ENCODE measurements at regions not wholly inside any gene's neighbourhood (a gene's known extent, or its start where the extent isn't known, plus 50 kb on each side); places are given as distances from the start of the nearest gene placed in this dataset.

- ChIA-PET CTCF (no interaction called here), POLR2A (no interaction called here)
- no peak for DNase-seq (ENCODE audit: extremely low spot score)
- TF ChIP-seq FOXM1 (IDR thresholded peaks at IDR 0.05; ENCODE audit: borderline replicate concordance) (no peak), ZNF384 (IDR thresholded peaks at IDR 0.05) (no peak), TARDBP (IDR thresholded peaks at IDR 0.05) (no peak)
Observed at GRCh38 chr11:103729617-103730016, 306.8 kb upstream of the DDI1 start.

GRCh38 chr11:103730131-103730940 lies 306.1 kb upstream of the DDI1 start:
- TF ChIP-seq CTBP1 (IDR thresholded peaks at IDR 0.05; ENCODE audit: borderline replicate concordance) (no peak), ELF4 (IDR thresholded peaks at IDR 0.05) (no peak), NFRKB (IDR thresholded peaks at IDR 0.05) (no peak), TARDBP (IDR thresholded peaks at IDR 0.05) (no peak), L3MBTL2 (conservative IDR thresholded peaks at IDR 0.05) (no peak), BHLHE40 (IDR thresholded peaks at IDR 0.05; ENCODE audit: borderline replicate concordance) (no peak)
- ChIA-PET POLR2A (no interaction called here), CTCF (no interaction called here)
- DNase-seq (ENCODE audit: extremely low spot score) = no peak

GRCh38 chr11:103731670-103732069 lies 304.8 kb upstream of the DDI1 start:
- ChIA-PET POLR2A (no interaction called here), CTCF (no interaction called here)
- TF ChIP-seq NFRKB (IDR thresholded peaks at IDR 0.05) (no peak), HDGF (IDR thresholded peaks at IDR 0.05; ENCODE audit: borderline replicate concordance) (no peak), TARDBP (IDR thresholded peaks at IDR 0.05) (no peak), ARNT (IDR thresholded peaks at IDR 0.05) (no peak), CTBP1 (IDR thresholded peaks at IDR 0.05; ENCODE audit: borderline replicate concordance) (no peak), FOXK2 (IDR thresholded peaks at IDR 0.05) (no peak)
- no peak for DNase-seq (ENCODE audit: extremely low spot score)

DNA sequence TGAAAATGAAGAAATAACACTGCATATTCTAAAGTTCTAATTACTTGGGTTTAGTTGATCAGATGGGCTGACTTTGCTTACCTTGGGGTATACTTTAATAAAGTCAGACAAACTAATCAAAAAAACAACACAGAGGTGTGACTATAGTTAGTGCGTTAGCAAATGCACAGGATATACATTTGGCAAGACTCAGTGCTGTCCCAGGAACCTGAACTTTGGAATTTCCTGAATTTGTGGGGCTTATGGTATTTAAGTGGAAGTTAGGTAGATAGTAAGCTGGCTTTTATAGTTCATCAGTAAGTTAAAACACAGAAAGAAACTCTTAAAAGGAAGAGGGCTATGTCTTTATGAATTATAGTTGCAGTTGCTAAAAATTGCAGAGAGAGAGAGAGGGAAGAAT lies 302.6 kb upstream of the DDI1 start:
- ChIA-PET POLR2A (no interaction called here), CTCF (no interaction called here)
- TF ChIP-seq ELF4 (IDR thresholded peaks at IDR 0.05) = no peak
- TF ChIP-seq L3MBTL2 (conservative IDR thresholded peaks at IDR 0.05) = no peak
- no peak for TF ChIP-seq TARDBP (IDR thresholded peaks at IDR 0.05)
- no peak for TF ChIP-seq SP1 (IDR thresholded peaks at IDR 0.05)
- no peak for TF ChIP-seq LEF1 (IDR thresholded peaks at IDR 0.05; ENCODE audit: borderline replicate concordance)
- no peak for TF ChIP-seq CTBP1 (IDR thresholded peaks at IDR 0.05; ENCODE audit: borderline replicate concordance)
- no peak for TF ChIP-seq SUZ12 (IDR thresholded peaks at IDR 0.05)
- no peak for TF ChIP-seq PKNOX1 (IDR thresholded peaks at IDR 0.05)
- no peak for TF ChIP-seq FOXK2 (IDR thresholded peaks at IDR 0.05)
- no peak for TF ChIP-seq ZNF384 (IDR thresholded peaks at IDR 0.05)
- no peak for DNase-seq (ENCODE audit: extremely low spot score)

DNA sequence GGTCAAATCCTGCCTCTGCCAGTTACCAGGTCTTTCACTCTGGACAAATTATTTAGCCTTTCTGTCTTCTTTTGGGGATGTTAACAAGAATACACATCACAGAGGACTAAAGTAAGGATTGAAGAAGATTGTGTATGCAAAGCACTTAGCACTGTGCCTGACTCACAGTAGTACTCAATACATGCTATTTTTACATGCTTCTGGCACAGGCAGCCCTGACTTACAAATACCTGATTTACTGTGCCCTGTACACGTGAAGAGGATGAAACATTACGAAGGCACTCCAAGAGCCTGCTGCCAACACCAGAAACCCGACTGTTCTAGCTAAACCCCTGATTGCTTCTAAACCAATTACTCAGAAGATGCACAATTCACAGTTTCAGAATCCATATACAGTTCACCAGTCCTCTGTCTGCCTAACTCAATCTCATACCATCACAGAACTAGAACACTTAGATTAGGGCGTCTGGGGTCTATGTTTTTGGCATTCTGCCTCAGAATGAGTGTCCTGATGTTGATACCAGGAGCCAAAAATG lies 300.9 kb upstream of the DDI1 start:
- CTCF ChIA-PET = no interaction called here

GRCh38 chr11:103736315-103737036 lies 300.0 kb upstream of the DDI1 start:
- DNase-seq (ENCODE audit: extremely low spot score) = no peak
- POLR2A ChIA-PET = no interaction called here
- CTCF ChIA-PET = no interaction called here
- TF ChIP-seq PKNOX1 (IDR thresholded peaks at IDR 0.05) (no peak), SUZ12 (IDR thresholded peaks at IDR 0.05) (no peak), ARNT (IDR thresholded peaks at IDR 0.05) (no peak), L3MBTL2 (conservative IDR thresholded peaks at IDR 0.05) (no peak), BHLHE40 (IDR thresholded peaks at IDR 0.05; ENCODE audit: borderline replicate concordance) (no peak), ZNF384 (IDR thresholded peaks at IDR 0.05) (no peak), FOXA1 (IDR thresholded peaks at IDR 0.05) (no peak), TARDBP (IDR thresholded peaks at IDR 0.05) (no peak), FOXM1 (IDR thresholded peaks at IDR 0.05; ENCODE audit: borderline replicate concordance) (no peak), FOXK2 (IDR thresholded peaks at IDR 0.05) (no peak), CTBP1 (IDR thresholded peaks at IDR 0.05; ENCODE audit: borderline replicate concordance) (no peak), SP1 (IDR thresholded peaks at IDR 0.05) (no peak), LEF1 (IDR thresholded peaks at IDR 0.05; ENCODE audit: borderline replicate concordance) (no peak), ELF4 (IDR thresholded peaks at IDR 0.05) (no peak), HDGF (IDR thresholded peaks at IDR 0.05; ENCODE audit: borderline replicate concordance) (no peak)

More for the DNA sequence above, 300.9 kb upstream of the DDI1 start:
- DNase-seq (ENCODE audit: extremely low spot score) = no peak
- POLR2A ChIA-PET = no interaction called here
- TF ChIP-seq ZNF384 (IDR thresholded peaks at IDR 0.05) = no peak
- TF ChIP-seq BHLHE40 (IDR thresholded peaks at IDR 0.05; ENCODE audit: borderline replicate concordance) = no peak
- TF ChIP-seq HDGF (IDR thresholded peaks at IDR 0.05; ENCODE audit: borderline replicate concordance) = no peak
- TF ChIP-seq FOXA1 (IDR thresholded peaks at IDR 0.05) = no peak
- TF ChIP-seq FOXK2 (IDR thresholded peaks at IDR 0.05) = no peak
- no peak for TF ChIP-seq TARDBP (IDR thresholded peaks at IDR 0.05)
- no peak for TF ChIP-seq SP1 (IDR thresholded peaks at IDR 0.05)
- TF ChIP-seq SUZ12 (IDR thresholded peaks at IDR 0.05) = no peak
- no peak for TF ChIP-seq CTBP1 (IDR thresholded peaks at IDR 0.05; ENCODE audit: borderline replicate concordance)
- no peak for TF ChIP-seq ARNT (IDR thresholded peaks at IDR 0.05)
- TF ChIP-seq L3MBTL2 (conservative IDR thresholded peaks at IDR 0.05) = no peak
- no peak for TF ChIP-seq ELF4 (IDR thresholded peaks at IDR 0.05)
- no peak for TF ChIP-seq LEF1 (IDR thresholded peaks at IDR 0.05; ENCODE audit: borderline replicate concordance)
- no peak for TF ChIP-seq PKNOX1 (IDR thresholded peaks at IDR 0.05)
- no peak for TF ChIP-seq NFRKB (IDR thresholded peaks at IDR 0.05)
- TF ChIP-seq FOXM1 (IDR thresholded peaks at IDR 0.05; ENCODE audit: borderline replicate concordance) = no peak
